Adrenal gland (tissue), 5 donors: ENCODE measurements at regions not wholly inside any gene's neighbourhood (a gene's known extent, or its start where the extent isn't known, plus 50 kb on each side); places are given as distances from the start of the nearest gene placed in this dataset.

Experiments
- CTCF ChIP-seq, 6 experiments: fragments of 450-650 bp in 4 of 6; fragments of 200-600 bp in 2 of 6; sonication (generic) in 1 of 6; IDR thresholded peaks; 1 replicate in 5 of 6; 2 replicates in 1 of 6; pipeline versions ENCODE4 v1.5.1 to v1.8.0; 2016 to 2021; ENCODE audit warnings: antibody characterized with exemption in 6 of 6, mild to moderate bottlenecking in 2 of 6, moderate library complexity in 1 of 6
- POLR2A ChIP-seq, 2 donors: fragments of 450-650 bp; IDR thresholded peaks; one replicate each; pipeline ENCODE4 v1.6.1; 2017; ENCODE audit warnings: antibody characterized with exemption in 2 of 2, mild to moderate bottlenecking in 2 of 2, moderate library complexity in 1 of 2
- donor health status: DM: no; HTN: no; CAD: no.

GRCh38 chr10:129410688-129411392, 56.2 kb upstream of the MGMT start:
- no peak for TF ChIP-seq CTCF (IDR thresholded peaks at IDR 0.05)
- TF ChIP-seq POLR2A (IDR thresholded peaks at IDR 0.05), result no peak
